Activated CD8-positive, alpha-beta memory T cell treated with anti-CD3 and anti-CD28 coated beads, Interleukin-2, amount 50 U/mL, for 24 hours (primary cell): ENCODE measurements at regions not wholly inside any gene's neighbourhood (a gene's known extent, or its start where the extent isn't known, plus 50 kb on each side); places are given as distances from the start of the nearest gene placed in this dataset.

ENCODE experiments used
- DNase-seq: peaks from one replicate; pipeline ENCODE4 v3.0.0-alpha.2; 2020; ENCODE audit errors: extremely low read depth

- no peak for DNase-seq
Observed at GRCh38 chr2:18136881-18137475, 258.5 kb downstream of the KCNS3 start.

- DNase-seq, result no peak
Observed at GRCh38 chr2:18133310-18133709, 254.8 kb downstream of the KCNS3 start.

GRCh38 chr2:18132697-18133096 is 254.2 kb downstream of the KCNS3 start:
- no peak for DNase-seq

- no peak for DNase-seq
Observed at GRCh38 chr2:18131761-18132160, 253.3 kb downstream of the KCNS3 start.

GRCh38 chr2:18129348-18129747 is 250.9 kb downstream of the KCNS3 start:
- DNase-seq, result no peak

GRCh38 chr2:18125303-18125702 is 246.8 kb downstream of the KCNS3 start:
- DNase-seq, result no peak

- DNase-seq, result no peak
Observed at GRCh38 chr2:18124116-18124835, 245.8 kb downstream of the KCNS3 start.

GRCh38 chr2:18123577-18123976 is 245.1 kb downstream of the KCNS3 start:
- no peak for DNase-seq

- DNase-seq, result no peak
Observed at GRCh38 chr2:18123211-18123570, 244.7 kb downstream of the KCNS3 start.

GRCh38 chr2:18122544-18123210 is 244.2 kb downstream of the KCNS3 start:
- DNase-seq, result no peak

GRCh38 chr2:18119883-18120282 is 241.4 kb downstream of the KCNS3 start:
- DNase-seq, result no peak

GRCh38 chr2:18118703-18119102 is 240.2 kb downstream of the KCNS3 start:
- DNase-seq, result no peak

GRCh38 chr2:18117592-18117991 is 239.1 kb downstream of the KCNS3 start:
- no peak for DNase-seq

- no peak for DNase-seq
Observed at GRCh38 chr2:18110222-18110621, 231.8 kb downstream of the KCNS3 start.

- DNase-seq, result no peak
Observed at GRCh38 chr2:18106841-18107240, 228.4 kb downstream of the KCNS3 start.

- DNase-seq, result no peak
Observed at GRCh38 chr2:18105929-18106328, 227.5 kb downstream of the KCNS3 start.

GRCh38 chr2:18104595-18105224 is 226.2 kb downstream of the KCNS3 start:
- DNase-seq, result no peak

GRCh38 chr2:18096836-18097405 is 218.5 kb downstream of the KCNS3 start:
- no peak for DNase-seq

GRCh38 chr2:18094277-18094676 is 215.8 kb downstream of the KCNS3 start:
- no peak for DNase-seq

- no peak for DNase-seq
Observed at GRCh38 chr2:18093196-18093595, 214.7 kb downstream of the KCNS3 start.

- DNase-seq, result no peak
Observed at GRCh38 chr2:18092760-18093159, 214.3 kb downstream of the KCNS3 start.

- no peak for DNase-seq
Observed at GRCh38 chr2:18085593-18085992, 207.1 kb downstream of the KCNS3 start.
